ENCODE measurements at regions not wholly inside any gene's neighbourhood (a gene's known extent, or its start where the extent isn't known, plus 50 kb on each side); places are given as distances from the start of the nearest gene placed in this dataset.

DNA sequence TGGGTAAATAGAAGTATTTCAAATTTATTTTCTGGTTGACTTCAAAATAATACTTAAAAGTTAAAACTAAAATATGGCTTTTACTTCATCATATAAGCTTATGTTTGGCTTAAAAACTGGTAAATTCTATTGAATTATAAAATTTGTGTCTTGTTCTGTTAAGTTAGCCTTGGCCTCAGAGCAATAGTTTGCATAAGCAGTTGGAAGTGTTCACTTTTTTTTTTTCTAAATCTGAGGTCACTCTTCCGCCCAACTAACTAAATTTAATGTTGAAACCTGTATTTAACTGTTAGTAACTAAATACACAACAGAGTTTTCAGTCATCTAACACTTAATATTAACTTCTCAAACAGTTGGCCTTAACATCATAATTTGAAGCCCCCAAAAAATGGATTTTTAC is 871.7 kb upstream of the ADAMTS5 start:
- TF ChIP-seq, protein P1, sequence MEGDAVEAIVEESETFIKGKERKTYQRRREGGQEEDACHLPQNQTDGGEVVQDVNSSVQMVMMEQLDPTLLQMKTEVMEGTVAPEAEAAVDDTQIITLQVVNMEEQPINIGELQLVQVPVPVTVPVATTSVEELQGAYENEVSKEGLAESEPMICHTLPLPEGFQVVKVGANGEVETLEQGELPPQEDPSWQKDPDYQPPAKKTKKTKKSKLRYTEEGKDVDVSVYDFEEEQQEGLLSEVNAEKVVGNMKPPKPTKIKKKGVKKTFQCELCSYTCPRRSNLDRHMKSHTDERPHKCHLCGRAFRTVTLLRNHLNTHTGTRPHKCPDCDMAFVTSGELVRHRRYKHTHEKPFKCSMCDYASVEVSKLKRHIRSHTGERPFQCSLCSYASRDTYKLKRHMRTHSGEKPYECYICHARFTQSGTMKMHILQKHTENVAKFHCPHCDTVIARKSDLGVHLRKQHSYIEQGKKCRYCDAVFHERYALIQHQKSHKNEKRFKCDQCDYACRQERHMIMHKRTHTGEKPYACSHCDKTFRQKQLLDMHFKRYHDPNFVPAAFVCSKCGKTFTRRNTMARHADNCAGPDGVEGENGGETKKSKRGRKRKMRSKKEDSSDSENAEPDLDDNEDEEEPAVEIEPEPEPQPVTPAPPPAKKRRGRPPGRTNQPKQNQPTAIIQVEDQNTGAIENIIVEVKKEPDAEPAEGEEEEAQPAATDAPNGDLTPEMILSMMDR (IDR thresholded peaks at IDR 0.05) = no peak
- no peak for TF ChIP-seq EZH2 (IDR thresholded peaks at IDR 0.05)
